K562 (cell line): ENCODE measurements at regions not wholly inside any gene's neighbourhood (a gene's known extent, or its start where the extent isn't known, plus 50 kb on each side); places are given as distances from the start of the nearest gene placed in this dataset.

Source experiments
- BRF1 ChIP-seq: IDR thresholded peaks from 3 replicates; pipeline ENCODE4 v1.6.1; 2011; ENCODE audit warnings: borderline replicate concordance, mild to moderate bottlenecking; ENCODE audit not compliant: insufficient read length; ENCODE audit errors: extremely low read depth
- CHD2 ChIP-seq: IDR thresholded peaks from 2 replicates; pipeline ENCODE4 v1.6.1; 2011; ENCODE audit warnings: low read depth, low read length
- ETV5 ChIP-seq: sonication (generic); formaldehyde crosslinking; IDR thresholded peaks from 2 replicates; pipeline ENCODE4 v1.4.0; 2020; ENCODE audit warnings: low read depth, mild to moderate bottlenecking, missing genetic modification reagents
- GABPA ChIP-seq: fragments of 200-800 bp; sonication (Bioruptor generic); conservative IDR thresholded peaks from 2 replicates; pipeline ENCODE4 v1.6.1; 2016; ENCODE audit warnings: low read depth, missing genetic modification characterization, missing compliant biosample characterization
- HLTF ChIP-seq: fragments of 450-650 bp; IDR thresholded peaks from 2 replicates; pipeline ENCODE4 v1.6.1; 2016
- ZNF696 ChIP-seq: fragments of 250-450 bp; sonication (Bioruptor Pico); conservative IDR thresholded peaks from 2 replicates; pipeline ENCODE4 v1.4.0; 2020; ENCODE audit warnings: mild to moderate bottlenecking, moderate library complexity
- TF ChIP-seq, protein P1 (sequence below), 3 experiments: IDR thresholded peaks in 2 of 3; conservative IDR thresholded peaks in 1 of 3; 2 replicates each; pipeline ENCODE4 v1.5.1; 2011 to 2012; ENCODE audit warnings: low read length in 3 of 3, mild to moderate bottlenecking in 3 of 3, control low read depth in 2 of 3, improper control_type of control experiment in 1 of 3, inconsistent platforms in 1 of 3, low read depth in 1 of 3, mixed read lengths in 1 of 3, moderate library complexity in 1 of 3; ENCODE audit not compliant: insufficient read depth in 2 of 3

DNA sequence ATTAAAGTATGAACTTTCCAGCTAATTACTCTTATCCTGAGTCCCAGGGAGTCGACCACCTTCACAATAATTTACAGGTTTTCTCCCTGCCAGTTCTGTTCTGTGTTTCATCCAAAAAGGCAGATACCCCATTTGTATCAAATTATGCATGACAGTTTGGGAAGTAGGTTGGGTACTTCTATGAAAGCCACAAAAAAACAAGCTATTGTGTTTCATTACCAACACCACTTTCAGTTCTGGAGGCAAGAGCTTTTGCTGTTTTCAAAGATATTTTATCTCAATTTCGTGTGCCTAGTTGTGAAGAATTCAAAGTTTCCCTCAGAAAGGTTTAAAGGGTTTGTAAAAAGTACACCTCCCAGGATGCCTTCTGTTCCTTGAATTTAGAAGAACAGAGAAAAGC, 557.4 kb downstream of the FLRT2 start:
- TF ChIP-seq, protein P1, sequence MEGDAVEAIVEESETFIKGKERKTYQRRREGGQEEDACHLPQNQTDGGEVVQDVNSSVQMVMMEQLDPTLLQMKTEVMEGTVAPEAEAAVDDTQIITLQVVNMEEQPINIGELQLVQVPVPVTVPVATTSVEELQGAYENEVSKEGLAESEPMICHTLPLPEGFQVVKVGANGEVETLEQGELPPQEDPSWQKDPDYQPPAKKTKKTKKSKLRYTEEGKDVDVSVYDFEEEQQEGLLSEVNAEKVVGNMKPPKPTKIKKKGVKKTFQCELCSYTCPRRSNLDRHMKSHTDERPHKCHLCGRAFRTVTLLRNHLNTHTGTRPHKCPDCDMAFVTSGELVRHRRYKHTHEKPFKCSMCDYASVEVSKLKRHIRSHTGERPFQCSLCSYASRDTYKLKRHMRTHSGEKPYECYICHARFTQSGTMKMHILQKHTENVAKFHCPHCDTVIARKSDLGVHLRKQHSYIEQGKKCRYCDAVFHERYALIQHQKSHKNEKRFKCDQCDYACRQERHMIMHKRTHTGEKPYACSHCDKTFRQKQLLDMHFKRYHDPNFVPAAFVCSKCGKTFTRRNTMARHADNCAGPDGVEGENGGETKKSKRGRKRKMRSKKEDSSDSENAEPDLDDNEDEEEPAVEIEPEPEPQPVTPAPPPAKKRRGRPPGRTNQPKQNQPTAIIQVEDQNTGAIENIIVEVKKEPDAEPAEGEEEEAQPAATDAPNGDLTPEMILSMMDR (IDR thresholded peaks at IDR 0.05 in 2 of 3, conservative IDR thresholded peaks at IDR 0.05 in 1 of 3; ENCODE audit: insufficient read depth in 2 of 3, low read depth in 1 of 3, low read length in 3 of 3): no peak
- TF ChIP-seq HLTF (no peak), ETV5 (no peak), CHD2 (no peak), ZNF696 (CRISPR knock-in tag) (no peak), GABPA (tag) (no peak), BRF1 (no peak)
